ENCODE measurements at regions not wholly inside any gene's neighbourhood (a gene's known extent, or its start where the extent isn't known, plus 50 kb on each side); places are given as distances from the start of the nearest gene placed in this dataset.

GRCh38 chr2:195360242-195360641, 296.8 kb upstream of the SLC39A10 start:
- no peak for TF ChIP-seq CTCF (IDR thresholded peaks at IDR 0.05; ENCODE audit: insufficient read depth, missing control alignments)
- DNase-seq (ENCODE audit: insufficient read length, low spot score) (no peak), FAIRE-seq (no peak)

GRCh38 chr2:195359043-195359735, 297.8 kb upstream of the SLC39A10 start:
- FAIRE-seq (no peak), DNase-seq (ENCODE audit: insufficient read length, low spot score) (no peak)
- no peak for TF ChIP-seq CTCF (IDR thresholded peaks at IDR 0.05; ENCODE audit: insufficient read depth, missing control alignments)

- TF ChIP-seq CTCF (IDR thresholded peaks at IDR 0.05; ENCODE audit: insufficient read depth, missing control alignments), result no peak
- no peak for DNase-seq (ENCODE audit: insufficient read length, low spot score)
- no peak for FAIRE-seq
These were observed 300.0 kb upstream of the SLC39A10 start for GRCh38 chr2:195356920-195357440.

- DNase-seq (ENCODE audit: insufficient read length, low spot score) (no peak), FAIRE-seq (no peak)
- TF ChIP-seq CTCF (IDR thresholded peaks at IDR 0.05; ENCODE audit: insufficient read depth, missing control alignments), result no peak
These were observed 301.0 kb upstream of the SLC39A10 start for GRCh38 chr2:195356026-195356425.

GRCh38 chr2:195352581-195352980, 304.4 kb upstream of the SLC39A10 start:
- FAIRE-seq, result peak; percentile 21
- no peak for TF ChIP-seq CTCF (IDR thresholded peaks at IDR 0.05; ENCODE audit: insufficient read depth, missing control alignments)

GRCh38 chr2:195343942-195344530, 313.0 kb upstream of the SLC39A10 start:
- no peak for TF ChIP-seq CTCF (IDR thresholded peaks at IDR 0.05; ENCODE audit: insufficient read depth, missing control alignments)
- no peak for FAIRE-seq

More at GRCh38 chr2:195352581-195352980, 304.4 kb upstream of the SLC39A10 start:
- no peak for DNase-seq (ENCODE audit: insufficient read length, low spot score)

GRCh38 chr2:195343540-195343939, 313.5 kb upstream of the SLC39A10 start:
- no peak for FAIRE-seq
- TF ChIP-seq CTCF (IDR thresholded peaks at IDR 0.05; ENCODE audit: insufficient read depth, missing control alignments), result no peak
- no peak for DNase-seq (ENCODE audit: insufficient read length, low spot score)

More at GRCh38 chr2:195343942-195344530, 313.0 kb upstream of the SLC39A10 start:
- no peak for DNase-seq (ENCODE audit: insufficient read length, low spot score)

All from D721Med (cell line).